ENCODE measurements at regions not wholly inside any gene's neighbourhood (a gene's known extent, or its start where the extent isn't known, plus 50 kb on each side); places are given as distances from the start of the nearest gene placed in this dataset.

DNA sequence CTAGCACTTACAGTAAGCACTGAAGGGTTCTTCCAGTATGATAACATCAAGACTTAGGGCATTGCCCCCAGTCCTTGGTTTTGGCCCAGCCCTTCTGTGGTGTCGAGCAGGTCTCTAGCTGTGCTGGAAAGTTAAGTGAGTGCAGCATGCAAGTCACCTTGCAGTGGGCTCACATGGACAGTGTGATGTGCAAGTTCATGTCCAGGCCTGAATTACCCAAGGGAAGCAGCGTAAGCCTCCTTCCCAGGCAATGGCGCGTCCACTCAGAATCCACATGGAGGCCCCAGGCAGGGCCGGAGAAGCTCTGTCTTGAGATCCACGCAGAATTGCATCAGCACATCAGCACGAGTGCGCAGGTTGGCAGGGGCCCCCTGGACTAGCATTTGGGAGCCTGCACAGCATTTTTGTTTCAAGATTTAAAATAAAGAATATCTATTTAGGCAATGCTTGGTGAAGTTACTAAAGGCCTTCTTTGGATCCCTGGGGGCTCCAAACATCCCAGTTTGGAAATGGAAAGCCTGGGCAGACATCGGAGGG, 108.4 kb upstream of the ALDH1B1 start:
- TF ChIP-seq, protein P1, sequence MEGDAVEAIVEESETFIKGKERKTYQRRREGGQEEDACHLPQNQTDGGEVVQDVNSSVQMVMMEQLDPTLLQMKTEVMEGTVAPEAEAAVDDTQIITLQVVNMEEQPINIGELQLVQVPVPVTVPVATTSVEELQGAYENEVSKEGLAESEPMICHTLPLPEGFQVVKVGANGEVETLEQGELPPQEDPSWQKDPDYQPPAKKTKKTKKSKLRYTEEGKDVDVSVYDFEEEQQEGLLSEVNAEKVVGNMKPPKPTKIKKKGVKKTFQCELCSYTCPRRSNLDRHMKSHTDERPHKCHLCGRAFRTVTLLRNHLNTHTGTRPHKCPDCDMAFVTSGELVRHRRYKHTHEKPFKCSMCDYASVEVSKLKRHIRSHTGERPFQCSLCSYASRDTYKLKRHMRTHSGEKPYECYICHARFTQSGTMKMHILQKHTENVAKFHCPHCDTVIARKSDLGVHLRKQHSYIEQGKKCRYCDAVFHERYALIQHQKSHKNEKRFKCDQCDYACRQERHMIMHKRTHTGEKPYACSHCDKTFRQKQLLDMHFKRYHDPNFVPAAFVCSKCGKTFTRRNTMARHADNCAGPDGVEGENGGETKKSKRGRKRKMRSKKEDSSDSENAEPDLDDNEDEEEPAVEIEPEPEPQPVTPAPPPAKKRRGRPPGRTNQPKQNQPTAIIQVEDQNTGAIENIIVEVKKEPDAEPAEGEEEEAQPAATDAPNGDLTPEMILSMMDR (IDR thresholded peaks at IDR 0.05), result no peak
- TF ChIP-seq POLR2A (IDR thresholded peaks at IDR 0.05), result no peak

Measured in body of pancreas (tissue), 4 donors.